Urothelium cell line (cell line): ENCODE measurements at regions not wholly inside any gene's neighbourhood (a gene's known extent, or its start where the extent isn't known, plus 50 kb on each side); places are given as distances from the start of the nearest gene placed in this dataset.
A peak's percentile ranks its signal among the peaks of the same experiment; 100 is the strongest.

Source experiments
- DNase-seq: peaks from one replicate; pipeline ENCODE4 v3.0.0; 2011; ENCODE audit warnings: low spot score, mixed read lengths
- FAIRE-seq: peaks from 2 replicates; lab custom pipeline; 2011; peaks lifted over from hg19 to GRCh38; lab: Jason Lieb, UNC

- FAIRE-seq (no peak), DNase-seq (peak; percentile 41)
These were observed 353.7 kb downstream of the SLCO4C1 start for GRCh38 chr5:101942321-101942882.

- DNase-seq (no peak), FAIRE-seq (no peak)
These were observed 359.0 kb downstream of the SLCO4C1 start for GRCh38 chr5:101937041-101937440.

DNA sequence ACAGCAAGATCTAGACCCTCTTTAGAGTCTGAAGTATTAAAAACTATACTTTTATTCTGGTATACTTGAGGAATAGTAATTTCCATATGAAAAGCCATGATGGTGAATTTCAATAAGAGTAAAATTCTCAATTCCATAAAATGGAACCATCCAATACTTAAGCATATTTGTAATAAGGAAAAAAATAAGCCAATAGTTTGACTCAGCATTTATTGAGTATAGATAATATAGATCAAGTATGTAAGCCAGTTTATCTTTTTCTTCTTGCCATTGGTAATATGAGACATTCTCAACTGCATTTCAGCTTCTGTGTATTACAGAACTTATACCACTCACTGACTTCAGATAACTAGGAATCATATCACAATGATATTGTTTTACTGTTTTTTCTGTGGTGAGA, 361.0 kb downstream of the SLCO4C1 start:
- FAIRE-seq (no peak), DNase-seq (no peak)

DNA sequence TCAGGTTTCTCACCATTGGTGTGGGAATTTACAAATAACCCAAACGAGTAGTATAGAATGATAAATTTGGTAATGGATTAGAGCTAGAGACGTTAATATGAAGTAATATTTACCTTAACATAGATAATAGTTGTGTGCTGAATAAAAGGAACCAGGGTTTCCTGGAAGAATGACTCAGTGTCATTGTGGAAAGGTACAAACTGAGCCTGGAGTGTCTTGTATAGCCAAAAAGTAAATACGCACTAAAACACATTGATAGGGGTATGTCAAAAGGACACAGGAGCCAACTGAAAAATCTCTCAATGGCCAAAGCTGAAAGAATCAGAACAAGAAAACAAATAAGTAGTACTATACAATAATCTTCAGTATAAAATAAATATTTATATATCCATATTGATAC, 363.5 kb downstream of the SLCO4C1 start:
- no peak for FAIRE-seq
- DNase-seq: no peak

GRCh38 chr5:101929628-101930027, 366.5 kb downstream of the SLCO4C1 start:
- DNase-seq (no peak), FAIRE-seq (no peak)

GRCh38 chr5:101917166-101917565, 378.9 kb downstream of the SLCO4C1 start:
- FAIRE-seq (no peak), DNase-seq (no peak)

- FAIRE-seq (no peak), DNase-seq (peak; percentile 55)
These were observed 380.5 kb downstream of the SLCO4C1 start for GRCh38 chr5:101915554-101915953.

- FAIRE-seq (no peak), DNase-seq (no peak)
These were observed 391.3 kb downstream of the SLCO4C1 start for GRCh38 chr5:101904736-101905135.

- no peak for DNase-seq
- no peak for FAIRE-seq
These were observed 398.2 kb downstream of the SLCO4C1 start for GRCh38 chr5:101897914-101898313.

DNA sequence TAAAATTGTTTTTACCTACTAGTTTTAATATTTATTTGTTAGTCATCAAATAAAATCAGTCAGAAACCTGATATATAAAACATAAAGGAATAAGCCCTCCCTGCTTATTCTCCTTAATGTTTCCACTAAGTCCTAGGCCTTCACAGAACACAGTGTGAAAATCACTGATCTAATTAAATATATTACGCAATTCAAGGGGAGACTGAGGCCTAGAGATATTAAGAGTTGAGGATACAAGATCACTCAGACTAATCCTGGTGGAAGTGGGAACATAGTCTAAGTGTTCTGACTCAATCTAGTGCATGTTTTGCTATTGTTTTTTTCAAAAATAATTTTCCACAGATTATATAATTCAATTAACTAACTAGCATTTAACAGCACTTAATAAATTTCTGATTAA, 401.1 kb downstream of the SLCO4C1 start:
- no peak for DNase-seq
- no peak for FAIRE-seq

- FAIRE-seq (no peak), DNase-seq (no peak)
These were observed 417.9 kb downstream of the SLCO4C1 start for GRCh38 chr5:101878190-101878589.

- FAIRE-seq: no peak
- DNase-seq: no peak
These were observed 418.6 kb downstream of the SLCO4C1 start for GRCh38 chr5:101877451-101877850.

- no peak for FAIRE-seq
- DNase-seq: no peak
These were observed 429.6 kb downstream of the SLCO4C1 start for GRCh38 chr5:101866473-101866872.

DNA sequence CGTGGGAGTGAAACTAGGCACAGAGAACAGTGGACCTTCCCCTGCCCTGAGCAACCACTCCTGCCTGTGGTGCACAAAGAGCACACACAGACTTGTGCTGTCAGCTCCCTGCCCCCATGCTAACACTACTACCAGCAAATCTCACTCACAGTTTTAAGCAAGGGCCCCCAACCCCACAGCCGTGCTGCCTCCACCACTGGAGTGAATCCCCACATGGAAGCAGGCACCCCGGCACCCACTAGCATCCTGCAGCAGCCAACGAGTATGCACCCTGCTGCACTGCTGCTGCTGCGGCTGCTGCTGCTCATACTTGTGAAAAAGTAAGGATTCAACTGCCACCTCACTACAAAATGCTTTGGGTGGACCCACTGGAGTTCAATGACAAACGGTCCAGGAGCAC, 435.5 kb downstream of the SLCO4C1 start:
- no peak for FAIRE-seq
- DNase-seq: no peak

- no peak for FAIRE-seq
These were observed 435.9 kb downstream of the SLCO4C1 start for GRCh38 chr5:101860145-101860544.

GRCh38 chr5:101846496-101846895, 449.6 kb downstream of the SLCO4C1 start:
- no peak for DNase-seq
- no peak for FAIRE-seq

More at GRCh38 chr5:101860145-101860544, 435.9 kb downstream of the SLCO4C1 start:
- no peak for DNase-seq

DNA sequence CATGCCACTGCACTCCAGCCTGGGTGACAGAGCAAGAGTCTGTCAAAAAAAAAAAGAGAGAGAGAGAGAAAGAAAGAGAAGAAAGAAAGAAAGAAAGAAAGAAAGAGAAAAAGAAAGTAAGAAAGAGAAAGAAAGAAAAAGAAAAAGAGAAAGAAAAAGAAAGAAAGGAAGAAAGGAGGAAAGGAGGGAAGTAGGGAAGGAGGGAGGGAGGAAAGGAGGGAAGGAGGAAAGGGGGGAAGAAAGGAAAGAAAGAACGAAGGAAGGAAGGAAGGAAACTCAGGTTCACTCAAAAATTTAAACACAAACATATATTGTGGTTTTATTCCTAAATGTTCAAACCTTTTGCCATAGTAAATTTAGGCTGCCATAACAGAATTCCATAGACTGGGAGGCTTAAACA, 453.0 kb downstream of the SLCO4C1 start:
- no peak for FAIRE-seq
- DNase-seq: no peak

- no peak for DNase-seq
These were observed 457.6 kb downstream of the SLCO4C1 start for GRCh38 chr5:101838435-101838834.

DNA sequence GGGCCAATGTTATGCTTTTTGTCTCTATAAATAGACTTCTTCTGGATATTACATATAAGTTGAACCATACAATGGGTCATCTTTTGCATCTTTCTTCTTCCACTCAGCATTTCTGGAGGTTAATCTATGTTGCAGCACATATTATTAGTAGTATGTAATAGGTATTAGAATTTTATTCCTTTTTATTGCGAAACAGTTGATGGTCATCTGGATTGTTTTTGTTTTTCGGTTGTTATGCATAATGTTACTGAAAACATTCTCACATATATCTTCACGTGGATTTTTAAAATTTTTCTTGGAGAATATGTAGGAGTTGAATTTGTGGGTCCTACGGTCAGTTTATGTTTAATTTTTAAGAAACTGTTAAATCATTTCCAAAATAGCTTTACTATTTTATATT, 466.8 kb downstream of the SLCO4C1 start:
- DNase-seq (no peak), FAIRE-seq (no peak)

More at GRCh38 chr5:101838435-101838834, 457.6 kb downstream of the SLCO4C1 start:
- FAIRE-seq: no peak

- no peak for FAIRE-seq
- DNase-seq: no peak
These were observed 484.6 kb downstream of the SLCO4C1 start for GRCh38 chr5:101811466-101811865.

GRCh38 chr5:101806410-101806809, 489.7 kb downstream of the SLCO4C1 start:
- FAIRE-seq (no peak), DNase-seq (no peak)

- FAIRE-seq: no peak
These were observed 499.7 kb downstream of the SLCO4C1 start for GRCh38 chr5:101796427-101796826.

DNA sequence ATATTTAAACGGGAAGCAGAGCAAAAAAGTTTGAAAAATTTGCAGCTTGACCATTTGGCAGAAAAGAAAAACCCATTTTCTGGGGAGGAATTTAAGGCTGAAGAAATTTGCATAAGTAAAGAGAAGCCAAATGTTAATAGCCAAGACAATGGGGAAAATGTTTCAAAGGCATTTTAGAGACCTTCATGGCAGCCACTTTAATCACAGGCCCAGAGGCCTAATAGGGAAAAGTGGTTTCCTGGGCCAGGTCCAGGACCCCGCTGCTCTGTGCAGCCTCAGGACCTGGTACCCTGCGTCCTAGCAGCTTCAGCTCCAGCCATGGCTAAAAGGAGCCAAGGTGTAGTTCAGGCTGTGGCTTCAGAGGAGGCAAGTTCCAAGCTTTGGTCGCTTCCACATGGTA, 507.3 kb downstream of the SLCO4C1 start:
- FAIRE-seq (no peak), DNase-seq (no peak)

More at GRCh38 chr5:101796427-101796826, 499.7 kb downstream of the SLCO4C1 start:
- DNase-seq: no peak
